ENCODE measurements at regions not wholly inside any gene's neighbourhood (a gene's known extent, or its start where the extent isn't known, plus 50 kb on each side); places are given as distances from the start of the nearest gene placed in this dataset.

DNA sequence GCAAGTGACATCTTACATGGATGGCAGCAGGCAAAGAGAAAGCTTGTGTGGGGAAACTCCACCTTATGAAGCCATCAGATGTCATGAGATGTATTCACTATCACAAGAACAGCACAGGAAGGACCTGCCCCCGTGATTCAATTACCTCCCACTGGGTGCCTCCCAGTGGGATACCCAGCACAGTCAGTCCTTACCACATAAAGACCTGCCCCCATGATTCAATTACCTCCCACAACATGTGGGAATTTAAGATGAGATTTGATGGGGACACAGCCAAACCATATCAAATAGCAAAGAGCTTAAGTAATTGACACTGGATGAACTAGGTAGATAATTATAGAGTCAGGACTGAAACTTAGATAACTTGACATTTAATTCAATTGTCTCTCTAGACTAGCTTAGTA is 85.6 kb downstream of the SLIT2 start:
- H4K5ac ChIP-seq (ENCODE audit: insufficient read length, low read depth, low read length) = no peak overlapping the region
- H3K4me2 ChIP-seq (ENCODE audit: insufficient read depth, insufficient read length, low read length) = no peak overlapping the region
- H3K56ac ChIP-seq (ENCODE audit: insufficient read length, low read depth, low read length) = no peak overlapping the region
- Mint-ChIP-seq H3K9me3 (peaks cover 6 to 7% of the 10 kb centered on the region in 2 experiments; a peak in 4 of 5 replicates), H3K27me3 (ENCODE audit: low read depth) (no peaks in the 10 kb centered on the region), H3K27ac (no peak overlapping the region; a peak in 1 of 7 replicates), H3K36me3 (ENCODE audit: insufficient read depth in 1 of 3, low read depth in 3 of 3) (peaks cover 2 to 13% (median 5%) of the 10 kb centered on the region in 3 experiments; a peak in 6 of 7 replicates), H3K4me3 (no peak overlapping the region), H3K4me1 (peaks cover 13 to 14% of the 10 kb centered on the region in 2 experiments)
- no peak overlapping the region for H2BK12ac ChIP-seq (ENCODE audit: insufficient read length, low read depth, low read length)
- no peak overlapping the region for H4K8ac ChIP-seq (replicated peaks; ENCODE audit: insufficient read length, low read depth, low read length)
- TF ChIP-seq CTCF (conservative IDR thresholded peaks at IDR 0.05) = no peak
- no peak overlapping the region for H3K9ac ChIP-seq (ENCODE audit: extremely low read depth, insufficient read length, low read length)
- no peak overlapping the region for H2AK5ac ChIP-seq (ENCODE audit: insufficient read length, low read length)
- H3K14ac ChIP-seq (ENCODE audit: insufficient read depth, low read length) = no peak overlapping the region
- H3K4me1 ChIP-seq (ENCODE audit: insufficient read depth, low read length) = no peaks in the 10 kb centered on the region
- H3K23ac ChIP-seq (ENCODE audit: insufficient read length, low read depth, low read length) = no peak overlapping the region
- H3K9me3 ChIP-seq (ENCODE audit: control insufficient read depth, low read depth, low read length) = no peaks in the 10 kb centered on the region
- no peak overlapping the region for H3T11ph ChIP-seq (ENCODE audit: low read length)
- H3K23me2 ChIP-seq (ENCODE audit: insufficient read length, low read depth, low read length, poor library complexity, severe bottlenecking) = no peaks in the 10 kb centered on the region
- H2BK120ac ChIP-seq (ENCODE audit: low read depth, low read length, poor library complexity, severe bottlenecking) = no peak overlapping the region
- no peaks in the 10 kb centered on the region for H3K79me1 ChIP-seq (ENCODE audit: insufficient read depth, low read depth, low read length, poor library complexity, severe bottlenecking)
- H3K18ac ChIP-seq (ENCODE audit: insufficient read length, low read depth, low read length) = no peak overlapping the region
- H2BK15ac ChIP-seq (ENCODE audit: low read depth, low read length) = no peak overlapping the region
- no peak overlapping the region for H3K4ac ChIP-seq (ENCODE audit: low read depth, low read length)
- no peak overlapping the region for H3K27ac ChIP-seq (ENCODE audit: insufficient read length, low read depth, low read length)
- H4K91ac ChIP-seq (ENCODE audit: insufficient read length, low read depth, low read length) = no peak overlapping the region
- no peak overlapping the region for H2BK5ac ChIP-seq (ENCODE audit: insufficient read length, low read length)
- WGBS (ENCODE audit: extremely low coverage, insufficient read length, low lambda C conversion rate) = no CpG with 5 or more reads among the region's 1 CpG
- no peaks in the 10 kb centered on the region for H3K27me3 ChIP-seq (ENCODE audit: insufficient read depth, low read length)
- H3K79me2 ChIP-seq (ENCODE audit: insufficient read depth, low read length) = no peaks in the 10 kb centered on the region
- H2AFZ ChIP-seq (ENCODE audit: low read length) = no peak overlapping the region
- H4K20me1 ChIP-seq (ENCODE audit: control insufficient read depth, insufficient read depth, insufficient read length) = no peaks in the 10 kb centered on the region
- H2BK20ac ChIP-seq (ENCODE audit: low read depth, low read length, poor library complexity, severe bottlenecking) = no peak overlapping the region
- no peak for DNase-seq
